ENCODE measurements at regions not wholly inside any gene's neighbourhood (a gene's known extent, or its start where the extent isn't known, plus 50 kb on each side); places are given as distances from the start of the nearest gene placed in this dataset.

GRCh38 chr16:75864243-75864642, 138.0 kb upstream of the CPHXL start:
- Histone ChIP-seq H3K4me3 (ENCODE audit: insufficient read depth, low read depth, low read length) (no peak overlapping the region), H3K27ac (ENCODE audit: low read depth, low read length) (no peak overlapping the region), H3K9me3 (ENCODE audit: insufficient read depth, low read depth, low read length) (no peaks in the 10 kb centered on the region), H3K79me2 (ENCODE audit: insufficient read depth, low read length) (no peaks in the 10 kb centered on the region), H3K4me2 (ENCODE audit: low read length) (no peak overlapping the region), H3K9ac (ENCODE audit: low read length) (no peak overlapping the region), H2AFZ (ENCODE audit: low read depth, low read length) (no peak overlapping the region), H4K20me1 (ENCODE audit: insufficient read depth, low read length) (no peaks in the 10 kb centered on the region), H3K27me3 (ENCODE audit: insufficient read depth, low read length) (no peaks in the 10 kb centered on the region), H3K36me3 (ENCODE audit: insufficient read depth, low read length) (no peaks in the 10 kb centered on the region), H3K4me1 (ENCODE audit: insufficient read depth, low read length) (no peaks in the 10 kb centered on the region)
- TF ChIP-seq CTCF (IDR thresholded peaks at IDR 0.05; ENCODE audit: insufficient read depth, low read depth, low read length) (no peak), EZH2 (IDR thresholded peaks at IDR 0.05; ENCODE audit: insufficient read depth, low read length) (no peak)
- Mint-ChIP-seq H3K27ac (ENCODE audit: unreplicated experiment) (no peak overlapping the region), H3K27me3 (ENCODE audit: low read depth, unreplicated experiment) (no peaks in the 10 kb centered on the region), H3K4me3 (ENCODE audit: unreplicated experiment) (no peak overlapping the region), H3K9me3 (ENCODE audit: unreplicated experiment) (peaks cover 3% of the 10 kb centered on the region), H3K36me3 (ENCODE audit: low read depth, unreplicated experiment) (no peaks in the 10 kb centered on the region), H3K4me1 (ENCODE audit: low read depth, unreplicated experiment) (no peaks in the 10 kb centered on the region)
- no peak for DNase-seq (ENCODE audit: low read depth)
- FAIRE-seq: no peak

- Histone ChIP-seq H3K9ac (ENCODE audit: low read length) (no peak overlapping the region), H3K4me2 (ENCODE audit: low read length) (no peak overlapping the region), H3K36me3 (ENCODE audit: insufficient read depth, low read length) (no peaks in the 10 kb centered on the region), H4K20me1 (ENCODE audit: insufficient read depth, low read length) (no peaks in the 10 kb centered on the region), H3K27ac (ENCODE audit: low read depth, low read length) (no peak overlapping the region), H3K27me3 (ENCODE audit: insufficient read depth, low read length) (no peaks in the 10 kb centered on the region), H3K4me1 (ENCODE audit: insufficient read depth, low read length) (no peaks in the 10 kb centered on the region), H3K79me2 (ENCODE audit: insufficient read depth, low read length) (no peaks in the 10 kb centered on the region), H3K9me3 (ENCODE audit: insufficient read depth, low read depth, low read length) (no peaks in the 10 kb centered on the region), H2AFZ (ENCODE audit: low read depth, low read length) (no peak overlapping the region), H3K4me3 (ENCODE audit: insufficient read depth, low read depth, low read length) (no peak overlapping the region)
- Mint-ChIP-seq H3K27me3 (ENCODE audit: low read depth, unreplicated experiment) (no peaks in the 10 kb centered on the region), H3K27ac (ENCODE audit: unreplicated experiment) (no peak overlapping the region), H3K36me3 (ENCODE audit: low read depth, unreplicated experiment) (no peaks in the 10 kb centered on the region), H3K9me3 (ENCODE audit: unreplicated experiment) (peaks cover 3% of the 10 kb centered on the region), H3K4me1 (ENCODE audit: low read depth, unreplicated experiment) (no peaks in the 10 kb centered on the region), H3K4me3 (ENCODE audit: unreplicated experiment) (no peak overlapping the region)
- TF ChIP-seq EZH2 (IDR thresholded peaks at IDR 0.05; ENCODE audit: insufficient read depth, low read length): no peak
- no peak for TF ChIP-seq CTCF (IDR thresholded peaks at IDR 0.05; ENCODE audit: insufficient read depth, low read depth, low read length)
- FAIRE-seq: no peak
- no peak for DNase-seq (ENCODE audit: low read depth)
Measured at GRCh38 chr16:75865736-75866135, 139.4 kb upstream of the CPHXL start.

GRCh38 chr16:75868636-75869632, 142.6 kb upstream of the CPHXL start:
- Histone ChIP-seq H3K27me3 (ENCODE audit: insufficient read depth, low read length) (no peaks in the 10 kb centered on the region), H3K27ac (ENCODE audit: low read depth, low read length) (no peak overlapping the region)
- no peak for FAIRE-seq

More at GRCh38 chr16:75868636-75869632, 142.6 kb upstream of the CPHXL start:
- DNase-seq (ENCODE audit: low read depth): no peak
- Histone ChIP-seq H3K4me3 (ENCODE audit: insufficient read depth, low read depth, low read length) (no peak overlapping the region), H3K9me3 (ENCODE audit: insufficient read depth, low read depth, low read length) (no peaks in the 10 kb centered on the region), H2AFZ (ENCODE audit: low read depth, low read length) (no peak overlapping the region), H3K4me2 (ENCODE audit: low read length) (no peak overlapping the region), H3K36me3 (ENCODE audit: insufficient read depth, low read length) (no peaks in the 10 kb centered on the region), H3K4me1 (ENCODE audit: insufficient read depth, low read length) (no peaks in the 10 kb centered on the region), H4K20me1 (ENCODE audit: insufficient read depth, low read length) (no peaks in the 10 kb centered on the region), H3K79me2 (ENCODE audit: insufficient read depth, low read length) (no peaks in the 10 kb centered on the region), H3K9ac (ENCODE audit: low read length) (no peak overlapping the region)
- H3K4me3 Mint-ChIP-seq (ENCODE audit: unreplicated experiment): no peak overlapping the region
- H3K4me1 Mint-ChIP-seq (ENCODE audit: low read depth, unreplicated experiment): no peaks in the 10 kb centered on the region
- TF ChIP-seq CTCF (IDR thresholded peaks at IDR 0.05; ENCODE audit: insufficient read depth, low read depth, low read length) (no peak), EZH2 (IDR thresholded peaks at IDR 0.05; ENCODE audit: insufficient read depth, low read length) (no peak)
- H3K27me3 Mint-ChIP-seq (ENCODE audit: low read depth, unreplicated experiment): peaks cover 1% of the 10 kb centered on the region
- no peak overlapping the region for H3K27ac Mint-ChIP-seq (ENCODE audit: unreplicated experiment)
- H3K36me3 Mint-ChIP-seq (ENCODE audit: low read depth, unreplicated experiment): no peaks in the 10 kb centered on the region
- peaks cover 3% of the 10 kb centered on the region for H3K9me3 Mint-ChIP-seq (ENCODE audit: unreplicated experiment)

All from astrocyte (in vitro differentiated cells and primary cell).